NCI-H2107 treated with DMSO at 0.1 percent for 48 hours (cell line): ENCODE measurements at regions not wholly inside any gene's neighbourhood (a gene's known extent, or its start where the extent isn't known, plus 50 kb on each side); places are given as distances from the start of the nearest gene placed in this dataset.

Source experiments
- DNase-seq: peaks from one replicate; lab custom pipeline; 2025; ENCODE audit not compliant: unreplicated experiment; lab: John Stamatoyannopoulos, UW

DNA sequence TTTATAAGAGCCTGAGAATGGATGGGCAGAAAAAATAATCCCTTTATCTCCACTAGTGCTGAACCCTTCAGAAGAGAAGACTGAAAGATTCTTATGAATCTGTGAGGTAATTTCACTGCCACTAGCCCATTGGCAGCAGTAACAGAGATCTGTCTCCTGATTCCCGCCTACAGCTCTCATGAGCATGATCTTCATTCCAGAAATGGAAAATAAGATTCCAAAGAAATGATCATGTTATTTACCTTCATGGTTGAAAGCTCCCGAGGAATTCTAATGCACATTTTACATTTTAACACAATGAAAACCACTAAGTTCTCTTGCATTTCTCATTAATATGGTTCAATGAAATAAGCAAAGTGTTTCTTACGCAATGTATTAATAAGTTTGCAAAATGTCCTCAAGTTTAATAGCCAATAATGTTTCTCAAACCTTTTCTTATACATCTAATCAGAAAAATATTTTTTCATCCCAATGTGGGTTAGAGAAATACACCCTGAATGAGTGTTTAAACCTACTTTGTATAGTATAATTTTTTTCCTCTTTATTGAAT, 905.6 kb downstream of the TMEM182 start:
- DNase-seq, result no peak

DNA sequence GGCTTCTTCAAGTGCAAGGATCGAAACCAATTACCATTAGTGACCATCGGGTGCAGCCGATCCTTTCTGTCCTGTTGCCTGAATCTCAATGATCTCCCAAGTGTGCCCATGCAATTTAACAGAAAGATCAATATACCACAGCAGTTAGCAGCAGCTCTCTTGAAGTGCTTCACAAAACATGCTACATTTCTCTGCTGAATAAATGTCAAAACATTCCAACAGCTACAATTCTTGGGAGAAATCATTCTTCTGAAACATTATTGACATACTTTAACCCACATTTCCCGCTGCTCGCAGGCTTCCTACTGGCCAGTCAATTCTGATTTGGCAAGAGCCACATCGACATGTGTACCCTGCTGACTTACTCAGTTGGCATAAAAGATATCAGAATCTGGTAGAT, 907.7 kb downstream of the TMEM182 start:
- no peak for DNase-seq
